ENCODE measurements at regions not wholly inside any gene's neighbourhood (a gene's known extent, or its start where the extent isn't known, plus 50 kb on each side); places are given as distances from the start of the nearest gene placed in this dataset.

GRCh38 chr9:89848060-89849040 lies 243.5 kb downstream of the GADD45G start:
- TF ChIP-seq EZH2 (IDR thresholded peaks at IDR 0.05) (no peak), POLR2AphosphoS5 (IDR thresholded peaks at IDR 0.05; ENCODE audit: borderline replicate concordance, low read depth, low read length) (no peak)
